K562 (cell line): ENCODE measurements at regions not wholly inside any gene's neighbourhood (a gene's known extent, or its start where the extent isn't known, plus 50 kb on each side); places are given as distances from the start of the nearest gene placed in this dataset.

ENCODE experiments used
- ATAC-seq: fragments of 200-7000 bp; cut with Tn5 transposase; 3 replicates; pipeline ENCODE4 v1.9.1; 2020; ENCODE audit warnings: moderate library complexity
- BruUV-seq: library from RNA; stranded (reverse); fragments of 400-500 nt; replicated peaks from 2 replicates; lab custom pipeline; 2021; lab: Mats Ljungman, UMichigan
- CTCF ChIA-PET: fragments of 300-600 bp; formaldehyde crosslinking; extraction: SDS; loops from one replicate; lab custom pipeline; 2021; ENCODE audit warnings: low intra/inter-chr PET ratio; lab: Yijun Ruan, JAX
- POLR2A ChIA-PET: fragments of 300-600, 350-650 bp; sonication (Branson Sonifier 250); formaldehyde crosslinking; extraction: SDS; loops from one replicate; lab custom pipeline; 2021; ENCODE audit warnings: antibody characterized with exemption, inconsistent platforms; lab: Yijun Ruan, JAX
- DNase-seq, 4 experiments: peaks; one replicate each; pipeline versions ENCODE4 v3.0.0 to v3.0.0-alpha.2; 2011 to 2018; ENCODE audit warnings: low spot score in 3 of 4, mixed read lengths in 3 of 4; ENCODE audit errors: extremely low read depth in 1 of 4
- FAIRE-seq: peaks from 2 replicates; lab custom pipeline; 2011; peaks lifted over from hg19 to GRCh38; lab: Jason Lieb, UNC
- H2AFZ ChIP-seq: 2 replicates; pipeline ENCODE4 v1.6.0; 2011; ENCODE audit warnings: low read depth, low read length, control low read depth, inconsistent platforms
- H3K27ac ChIP-seq: fragments of 200-600 bp; 3 replicates; pipeline ENCODE4 v1.8.0; 2011; ENCODE audit warnings: low read depth, mild to moderate bottlenecking, control low read depth, inconsistent platforms, low read length, moderate library complexity, mixed read lengths; ENCODE audit errors: extremely low read depth
- H3K27me3 ChIP-seq, 2 experiments: fragments of 300-600 bp in 1 of 2; 2 replicates in 1 of 2; 3 replicates in 1 of 2; pipeline versions ENCODE4 v1.6.0 to v1.8.0; 2011; ENCODE audit warnings: inconsistent platforms in 2 of 2, low read length in 2 of 2, mild to moderate bottlenecking in 1 of 2, mixed read lengths in 1 of 2, moderate library complexity in 1 of 2; ENCODE audit not compliant: control insufficient read depth in 2 of 2, insufficient read depth in 2 of 2
- H3K36me3 ChIP-seq: fragments of 300-600 bp; 3 replicates; pipeline ENCODE4 v1.8.0; 2011; ENCODE audit warnings: mild to moderate bottlenecking, low read length, inconsistent platforms; ENCODE audit not compliant: control insufficient read depth, insufficient read depth
- H3K4me1 ChIP-seq, 2 experiments: fragments of 200-600 bp in 1 of 2; replicated peaks in 1 of 2; 2 replicates in 1 of 2; 3 replicates in 1 of 2; pipeline versions ENCODE4 v1.5.1 to v1.8.0; 2011; ENCODE audit warnings: inconsistent platforms in 2 of 2, low read length in 2 of 2, mild to moderate bottlenecking in 1 of 2, mixed read lengths in 1 of 2, moderate library complexity in 1 of 2; ENCODE audit not compliant: control insufficient read depth in 2 of 2, insufficient read depth in 2 of 2
- H3K4me2 ChIP-seq: 2 replicates; pipeline ENCODE4 v1.6.1; 2011; ENCODE audit warnings: low read length, control low read depth, inconsistent platforms, mixed read lengths; ENCODE audit not compliant: insufficient read depth
- H3K4me3 ChIP-seq: fragments of 200-600 bp; sonication (generic), shearing (Covaris generic); 2 replicates; pipeline ENCODE4 v1.5.1; 2016; ENCODE audit warnings: control low read depth, inconsistent platforms
- H3K79me2 ChIP-seq: fragments of 200-600 bp; 3 replicates; pipeline ENCODE4 v1.8.0; 2011; ENCODE audit warnings: low read length, inconsistent platforms; ENCODE audit not compliant: control insufficient read depth, insufficient read depth
- H3K9ac ChIP-seq, 2 experiments: 2 replicates each; pipeline versions ENCODE4 v1.6.0 to v1.6.1; 2011; ENCODE audit warnings: low read depth in 2 of 2, low read length in 2 of 2, control low read depth in 1 of 2, inconsistent platforms in 1 of 2, mild to moderate bottlenecking in 1 of 2, mixed read lengths in 1 of 2; ENCODE audit not compliant: insufficient read depth in 1 of 2
- H3K9me1 ChIP-seq: one replicate; pipeline ENCODE4 v1.6.0; 2011; ENCODE audit warnings: inconsistent platforms, mild to moderate bottlenecking, low read length, moderate library complexity; ENCODE audit not compliant: control insufficient read depth, insufficient read depth
- H3K9me3 ChIP-seq: replicated peaks from 2 replicates; pipeline ENCODE4 v1.5.1; 2011; ENCODE audit warnings: low read depth, low read length, inconsistent platforms; ENCODE audit not compliant: control insufficient read depth, insufficient read depth
- H4K20me1 ChIP-seq: replicated peaks from 2 replicates; pipeline ENCODE4 v1.6.1; 2011; ENCODE audit warnings: low read length, inconsistent platforms, mixed read lengths; ENCODE audit not compliant: control insufficient read depth, insufficient read depth
- ARHGAP35 ChIP-seq: fragments of 450-650 bp; IDR thresholded peaks from 2 replicates; pipeline ENCODE4 v1.6.1; 2018; ENCODE audit not compliant: partially characterized antibody
- ETV1 ChIP-seq: fragments of 450-650 bp; conservative IDR thresholded peaks from 2 replicates; pipeline ENCODE4 v1.6.1; 2016; ENCODE audit warnings: missing genetic modification characterization, control low read depth, low read depth, missing compliant biosample characterization
- IFI16 ChIP-seq: fragments of 250-450 bp; sonication (Bioruptor Pico); IDR thresholded peaks from 2 replicates; pipeline ENCODE4 v2.1.2; 2022; ENCODE audit warnings: mild to moderate bottlenecking, inconsistent platforms
- KAT7 ChIP-seq: sonication (generic); formaldehyde crosslinking; IDR thresholded peaks from 2 replicates; pipeline ENCODE4 v1.8.0; 2022; ENCODE audit warnings: missing genetic modification reagents, mild to moderate bottlenecking, borderline replicate concordance
- RB1 ChIP-seq: fragments of 450-650 bp; IDR thresholded peaks from 2 replicates; pipeline ENCODE4 v1.6.1; 2017; ENCODE audit warnings: low read depth, mild to moderate bottlenecking
- SMAD1 ChIP-seq: fragments of 150-350 bp; IDR thresholded peaks from 2 replicates; pipeline ENCODE4 v1.6.1; 2014; ENCODE audit warnings: low read length, low read depth; ENCODE audit not compliant: partially characterized antibody
- U2AF1 ChIP-seq: fragments of 200-400 bp; formaldehyde crosslinking; optimal IDR thresholded peaks from 2 replicates; pipeline ENCODE3; 2017; ENCODE audit warnings: mild to moderate bottlenecking, low read depth, low read length, moderate library complexity
- U2AF2 ChIP-seq: fragments of 200-400 bp; formaldehyde crosslinking; optimal IDR thresholded peaks from 2 replicates; pipeline ENCODE3; 2017; ENCODE audit warnings: low read depth, mild to moderate bottlenecking, low read length
- ZNF217 ChIP-seq: sonication (generic); formaldehyde crosslinking; IDR thresholded peaks from 2 replicates; pipeline ENCODE4 v1.8.0; 2022; ENCODE audit warnings: mild to moderate bottlenecking, missing genetic modification reagents
- ZNF830 ChIP-seq: fragments of 250-450 bp; sonication (Bioruptor Pico); IDR thresholded peaks from 2 replicates; pipeline ENCODE4 v1.5.0; 2021; ENCODE audit warnings: mild to moderate bottlenecking
- WGBS: fragments of 100-300 bp; shearing (Covaris generic); methylation state at CpG from one replicate; pipeline ENCODE4 v1.1.6; 2016; ENCODE audit warnings: low coverage, mixed read lengths; ENCODE audit not compliant: insufficient coverage; ENCODE audit errors: missing lambda C conversion rate; 5-methylcytosine and 5-hydroxymethylcytosine counted together
- in situ Hi-C: fragments of 300-500 bp; cut with MboI; formaldehyde crosslinking; loops from 4 replicates; pipeline ENCODE4 v1.15.0; 2018; ENCODE audit warnings: inconsistent platforms, mixed read lengths
- intact Hi-C: fragments of 100-400 bp; cut with micrococcal nuclease; formaldehyde crosslinking; loops from 2 replicates; pipeline ENCODE4 v1.14.2; 2022
- TF ChIP-seq, protein P1 (sequence below): sonication (generic); formaldehyde crosslinking; IDR thresholded peaks from 2 replicates; pipeline ENCODE4 v1.8.0; 2023; ENCODE audit warnings: missing genetic modification reagents, mild to moderate bottlenecking, borderline replicate concordance

DNA sequence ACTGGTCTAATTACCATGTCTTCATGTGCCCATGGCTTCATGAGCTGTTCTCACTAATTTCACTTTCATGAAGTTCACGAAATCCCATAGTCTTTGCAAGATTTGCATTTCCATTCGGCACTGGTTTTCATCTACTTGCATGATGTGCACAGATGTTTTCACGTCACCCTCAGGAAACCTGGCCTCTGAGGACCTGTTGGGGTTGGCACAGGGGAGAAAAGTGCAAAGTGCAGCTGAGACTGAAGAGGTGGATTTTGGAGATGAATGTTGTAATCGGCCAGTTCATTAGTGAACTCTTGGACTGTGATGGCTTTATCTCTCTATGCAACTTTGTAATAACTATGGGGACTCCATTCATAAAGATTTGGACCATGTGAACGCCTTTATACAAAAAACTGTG is 80.2 kb upstream of the SULF2 start:
- H3K4me1 ChIP-seq: no peaks in the 10 kb centered on the region
- in situ Hi-C loops: no loop called here
- ChIA-PET POLR2A (no interaction called here), CTCF (no interaction called here)
- intact Hi-C loops: no loop called here
- no peak overlapping the region for H3K4me3 ChIP-seq
- no peaks in the 10 kb centered on the region for H3K79me2 ChIP-seq
- ATAC-seq (no peak), FAIRE-seq (no peak), DNase-seq (no peak)
- no peaks in the 10 kb centered on the region for H3K9me3 ChIP-seq
- no peak overlapping the region for H3K9ac ChIP-seq
- H3K4me2 ChIP-seq: no peak overlapping the region
- H2AFZ ChIP-seq: no peak overlapping the region
- peaks cover 3% of the 10 kb centered on the region for H3K9me1 ChIP-seq
- no peak overlapping the region for H3K27ac ChIP-seq
- TF ChIP-seq ARHGAP35 (no peak), ZNF217 (CRISPR knock-in tag) (no peak), ETV1 (tag) (no peak), SMAD1 (no peak), ZNF830 (CRISPR knock-in tag) (no peak), U2AF2 (no peak), RB1 (no peak), KAT7 (CRISPR knock-in tag) (no peak), U2AF1 (no peak), IFI16 (CRISPR knock-in tag) (no peak)
- TF ChIP-seq, protein P1, sequence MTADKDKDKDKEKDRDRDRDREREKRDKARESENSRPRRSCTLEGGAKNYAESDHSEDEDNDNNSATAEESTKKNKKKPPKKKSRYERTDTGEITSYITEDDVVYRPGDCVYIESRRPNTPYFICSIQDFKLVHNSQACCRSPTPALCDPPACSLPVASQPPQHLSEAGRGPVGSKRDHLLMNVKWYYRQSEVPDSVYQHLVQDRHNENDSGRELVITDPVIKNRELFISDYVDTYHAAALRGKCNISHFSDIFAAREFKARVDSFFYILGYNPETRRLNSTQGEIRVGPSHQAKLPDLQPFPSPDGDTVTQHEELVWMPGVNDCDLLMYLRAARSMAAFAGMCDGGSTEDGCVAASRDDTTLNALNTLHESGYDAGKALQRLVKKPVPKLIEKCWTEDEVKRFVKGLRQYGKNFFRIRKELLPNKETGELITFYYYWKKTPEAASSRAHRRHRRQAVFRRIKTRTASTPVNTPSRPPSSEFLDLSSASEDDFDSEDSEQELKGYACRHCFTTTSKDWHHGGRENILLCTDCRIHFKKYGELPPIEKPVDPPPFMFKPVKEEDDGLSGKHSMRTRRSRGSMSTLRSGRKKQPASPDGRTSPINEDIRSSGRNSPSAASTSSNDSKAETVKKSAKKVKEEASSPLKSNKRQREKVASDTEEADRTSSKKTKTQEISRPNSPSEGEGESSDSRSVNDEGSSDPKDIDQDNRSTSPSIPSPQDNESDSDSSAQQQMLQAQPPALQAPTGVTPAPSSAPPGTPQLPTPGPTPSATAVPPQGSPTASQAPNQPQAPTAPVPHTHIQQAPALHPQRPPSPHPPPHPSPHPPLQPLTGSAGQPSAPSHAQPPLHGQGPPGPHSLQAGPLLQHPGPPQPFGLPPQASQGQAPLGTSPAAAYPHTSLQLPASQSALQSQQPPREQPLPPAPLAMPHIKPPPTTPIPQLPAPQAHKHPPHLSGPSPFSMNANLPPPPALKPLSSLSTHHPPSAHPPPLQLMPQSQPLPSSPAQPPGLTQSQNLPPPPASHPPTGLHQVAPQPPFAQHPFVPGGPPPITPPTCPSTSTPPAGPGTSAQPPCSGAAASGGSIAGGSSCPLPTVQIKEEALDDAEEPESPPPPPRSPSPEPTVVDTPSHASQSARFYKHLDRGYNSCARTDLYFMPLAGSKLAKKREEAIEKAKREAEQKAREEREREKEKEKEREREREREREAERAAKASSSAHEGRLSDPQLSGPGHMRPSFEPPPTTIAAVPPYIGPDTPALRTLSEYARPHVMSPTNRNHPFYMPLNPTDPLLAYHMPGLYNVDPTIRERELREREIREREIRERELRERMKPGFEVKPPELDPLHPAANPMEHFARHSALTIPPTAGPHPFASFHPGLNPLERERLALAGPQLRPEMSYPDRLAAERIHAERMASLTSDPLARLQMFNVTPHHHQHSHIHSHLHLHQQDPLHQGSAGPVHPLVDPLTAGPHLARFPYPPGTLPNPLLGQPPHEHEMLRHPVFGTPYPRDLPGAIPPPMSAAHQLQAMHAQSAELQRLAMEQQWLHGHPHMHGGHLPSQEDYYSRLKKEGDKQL (CRISPR knock-in tag): no peak
- no peaks in the 10 kb centered on the region for H3K36me3 ChIP-seq
- no TSS peak for BruUV-seq
- no peaks in the 10 kb centered on the region; the same call in 1 of the 2 replicates for H4K20me1 ChIP-seq
- 0% methylated on average over 5 of the region's 5 CpGs for WGBS
- peaks cover 9 to 34% of the 10 kb centered on the region in 2 experiments for H3K27me3 ChIP-seq
